Fibroblast of skin of scalp (primary cell): ENCODE measurements at regions not wholly inside any gene's neighbourhood (a gene's known extent, or its start where the extent isn't known, plus 50 kb on each side); places are given as distances from the start of the nearest gene placed in this dataset.
A peak's percentile ranks its signal among the peaks of the same experiment; 100 is the strongest.
"Not testable (repeated sequence)": the region's sequence is repeated elsewhere in the genome, so short reads cannot be mapped to it uniquely, and the experiment has no call there.

Experiments used
- DNase-seq: peaks from one replicate; pipeline ENCODE4 v3.0.0-alpha.2; 2013

DNA sequence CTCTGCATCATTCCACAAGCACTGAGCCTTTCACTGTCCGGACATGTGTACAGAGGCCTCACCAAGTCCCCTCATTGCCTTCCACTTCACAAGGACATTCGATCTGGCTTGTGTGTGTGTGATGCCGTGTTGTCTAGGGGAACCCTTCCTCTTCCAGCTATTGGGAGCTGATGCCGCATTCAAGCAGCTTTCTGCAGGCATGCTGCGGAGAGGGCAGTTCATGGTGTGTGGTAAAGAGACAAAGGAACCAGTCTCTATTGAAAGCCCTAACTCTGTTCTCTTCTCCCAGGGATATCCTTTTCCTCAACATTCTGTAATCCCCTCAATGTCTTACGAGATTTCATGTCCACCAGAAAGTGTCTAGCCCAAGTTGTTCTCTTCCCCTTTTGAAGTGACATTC lies 141.6 kb downstream of the ALOX5 start:
- DNase-seq = no peak

DNA sequence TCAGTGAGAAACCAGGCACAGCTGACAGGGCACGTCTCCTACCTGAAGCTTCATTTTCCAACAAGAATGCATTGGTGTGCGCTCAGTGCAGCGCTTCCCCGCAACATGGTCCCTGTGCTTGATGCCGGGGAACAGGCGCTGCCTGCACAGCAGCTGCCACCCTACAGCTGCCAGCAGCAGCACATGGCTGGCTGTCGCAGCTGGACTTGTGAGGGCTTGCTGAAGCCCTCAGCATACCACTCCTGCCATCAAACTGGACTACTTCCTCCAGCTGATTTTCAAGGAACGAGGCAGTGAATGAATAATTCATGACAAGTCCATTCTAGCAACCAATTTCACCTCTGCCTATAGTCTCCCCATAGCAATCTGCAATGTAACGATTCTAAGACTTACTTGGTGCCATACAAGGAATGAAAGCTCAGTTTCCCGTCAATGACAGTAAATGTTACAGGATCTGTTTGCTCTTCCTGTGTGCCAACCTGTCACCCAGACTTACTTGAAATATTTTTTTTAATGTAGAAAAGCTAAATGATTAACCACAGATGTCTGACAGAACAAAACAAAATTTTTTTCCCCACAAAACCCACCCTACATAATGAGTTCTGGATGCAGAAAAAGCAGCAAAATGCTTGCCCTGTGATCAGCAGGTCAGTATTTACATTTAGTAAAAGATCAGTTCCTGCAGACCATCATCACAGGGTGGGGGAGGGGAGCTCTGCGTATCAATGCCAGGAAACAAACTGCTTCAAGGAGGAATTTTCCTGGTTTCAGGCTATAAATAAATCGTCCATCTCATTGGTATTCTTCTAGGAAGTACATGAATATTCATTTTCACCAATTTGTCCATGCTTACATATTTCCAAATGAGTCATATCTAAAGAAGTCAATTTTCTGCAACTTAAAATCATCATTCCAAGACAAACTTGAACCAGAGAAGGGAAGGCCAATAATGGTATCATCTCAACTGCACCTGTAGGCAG lies 140.6 kb downstream of the ALOX5 start:
- peak; percentile 42 for DNase-seq

DNA sequence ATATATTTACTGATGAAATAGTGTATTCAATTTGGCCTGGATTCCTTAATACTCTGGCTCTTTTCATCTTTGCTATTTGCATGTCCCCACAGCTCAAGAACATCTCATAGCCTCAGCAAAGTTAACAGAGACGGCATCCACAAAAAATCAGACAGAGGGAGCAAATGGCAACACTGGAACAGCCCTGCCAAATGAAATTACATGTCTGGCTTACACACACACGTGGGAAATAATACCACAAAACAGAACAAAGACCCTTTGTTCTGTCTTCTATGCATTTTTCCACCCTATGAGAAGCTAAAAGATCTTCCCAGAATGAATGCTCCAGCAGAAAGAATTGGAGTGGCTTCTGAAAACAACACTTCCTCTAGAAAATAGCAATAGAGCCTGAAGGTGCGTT lies 139.5 kb downstream of the ALOX5 start:
- no peak for DNase-seq

DNA sequence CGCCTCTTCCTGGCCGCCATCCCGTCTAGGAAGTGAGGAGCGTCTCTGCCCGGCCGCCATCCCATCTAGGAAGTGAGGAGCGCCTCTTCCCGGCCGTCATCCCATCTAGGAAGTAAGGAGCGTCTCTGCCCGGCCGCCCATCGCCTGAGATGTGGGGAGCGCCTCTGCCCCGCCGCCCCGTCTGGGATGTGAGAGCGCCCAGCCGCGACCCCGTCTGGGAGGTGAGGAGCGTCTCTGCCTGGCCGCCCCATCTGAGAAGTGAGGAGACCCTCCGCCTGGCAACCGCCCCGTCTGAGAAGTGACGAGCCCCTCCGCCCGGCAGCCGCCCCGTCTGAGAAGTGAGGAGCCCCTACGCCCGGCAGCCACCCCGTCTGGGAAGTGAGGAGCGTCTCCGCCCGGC lies 137.9 kb downstream of the ALOX5 start:
- DNase-seq = not testable (repeated sequence)

DNA sequence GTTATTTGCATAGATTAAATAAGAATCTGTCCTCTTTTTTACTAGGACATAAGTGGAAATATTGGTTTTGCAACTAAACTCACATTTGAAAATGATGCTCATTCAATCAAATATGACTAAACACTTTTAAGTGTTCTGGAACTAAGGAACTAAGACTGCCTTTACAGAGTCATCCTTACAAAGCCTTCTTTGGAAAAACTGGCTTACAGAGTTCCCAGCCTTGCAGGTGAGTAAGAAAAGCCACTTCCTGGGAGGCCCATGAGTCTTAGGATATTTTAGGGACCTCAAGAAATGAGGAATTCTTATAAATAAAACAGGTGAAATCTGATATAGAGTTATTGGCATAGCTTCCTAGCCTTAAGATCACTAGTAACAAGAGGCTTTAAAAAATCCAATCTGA lies 135.5 kb downstream of the ALOX5 start:
- no peak for DNase-seq

DNA sequence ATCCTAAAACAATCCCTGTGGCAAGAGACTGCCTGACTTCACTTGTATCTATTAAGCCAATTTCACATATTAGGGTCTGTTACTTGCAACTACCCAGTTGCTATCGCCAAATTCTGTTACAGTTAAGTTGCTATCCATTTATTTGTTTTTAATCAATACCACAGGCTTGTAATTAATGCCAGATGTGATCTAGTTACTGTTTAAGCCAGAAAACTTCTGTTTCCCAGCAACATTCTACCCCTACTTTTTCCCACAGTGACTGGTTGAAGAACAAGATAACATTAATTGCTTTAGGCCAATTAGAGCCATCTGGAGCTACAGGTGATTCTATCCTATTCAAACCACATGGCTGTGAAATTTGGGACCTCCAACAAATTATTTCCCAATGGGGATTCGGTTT lies 131.3 kb downstream of the ALOX5 start:
- DNase-seq = no peak

DNA sequence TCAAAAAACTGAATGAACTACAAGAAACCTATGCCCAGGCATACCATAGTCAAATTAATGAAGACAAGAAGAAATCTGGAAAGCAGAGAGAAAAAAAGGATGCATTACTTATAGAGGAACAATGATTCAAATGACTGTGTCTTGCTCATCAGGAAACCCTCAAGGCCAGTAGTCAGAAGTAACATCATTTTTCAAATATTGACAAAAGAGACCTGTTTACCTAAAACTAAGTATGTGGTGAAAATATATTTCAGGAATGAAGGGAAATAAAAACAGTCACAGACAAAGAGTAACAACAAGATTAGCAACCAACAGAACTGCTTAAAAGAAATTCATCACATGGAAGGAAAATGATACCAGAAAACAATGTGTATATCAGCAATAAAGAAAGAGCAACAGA lies 128.4 kb downstream of the ALOX5 start:
- DNase-seq = no peak

DNA sequence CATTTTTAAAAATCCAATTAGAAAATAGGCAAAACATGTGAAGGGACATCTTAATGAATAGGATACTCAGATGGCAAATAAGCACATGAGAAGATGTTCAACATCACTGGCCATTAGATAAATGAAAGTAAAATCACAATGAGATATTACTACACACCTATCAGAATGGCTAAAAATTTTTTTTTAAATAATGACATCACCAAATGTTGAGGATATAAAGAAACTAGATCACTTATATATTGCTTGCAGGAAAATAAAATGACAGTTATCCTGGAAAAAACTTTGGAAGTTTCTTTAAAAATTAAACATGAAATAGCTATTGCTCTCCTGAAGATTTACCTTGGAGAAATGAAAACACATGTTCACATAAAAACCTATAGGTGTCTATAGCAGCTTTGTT lies 127.8 kb downstream of the ALOX5 start:
- no peak for DNase-seq

DNA sequence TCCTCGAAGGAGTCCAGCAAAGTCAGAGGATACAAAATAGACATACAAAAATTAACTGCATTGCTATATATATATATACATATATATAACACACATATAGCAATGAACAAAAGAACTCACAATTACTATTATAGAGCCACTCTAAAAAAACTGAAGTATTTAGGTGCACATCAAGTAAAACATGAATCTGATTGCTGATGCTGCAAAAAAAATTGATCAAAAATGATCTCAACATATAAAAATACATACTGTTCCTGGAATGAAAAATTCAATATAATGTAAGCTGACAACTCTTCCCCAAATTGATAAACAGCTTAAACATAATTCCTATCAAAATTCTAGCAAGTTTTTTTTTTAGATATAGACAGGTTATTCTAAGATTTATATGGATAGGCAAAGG lies 126.8 kb downstream of the ALOX5 start:
- no peak for DNase-seq

DNA sequence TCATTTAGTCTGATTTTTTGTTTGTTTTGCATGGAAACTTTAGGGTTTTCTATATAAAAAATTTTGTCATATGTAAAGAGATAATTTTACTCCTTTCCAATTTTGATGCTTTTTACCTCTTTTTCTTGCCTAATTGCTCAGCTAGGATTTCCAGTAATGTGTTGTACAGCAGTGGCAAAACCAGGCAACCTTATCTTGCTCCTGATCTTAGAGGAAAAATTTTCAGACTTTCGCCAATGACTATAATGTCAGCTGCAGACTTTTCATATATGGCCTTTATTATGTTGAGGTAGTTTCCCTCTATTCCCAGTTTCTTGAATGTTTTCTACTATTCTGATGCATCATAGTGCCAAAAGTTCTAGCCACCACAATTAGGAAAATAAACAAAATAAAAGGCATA lies 126.3 kb downstream of the ALOX5 start:
- DNase-seq = no peak

DNA sequence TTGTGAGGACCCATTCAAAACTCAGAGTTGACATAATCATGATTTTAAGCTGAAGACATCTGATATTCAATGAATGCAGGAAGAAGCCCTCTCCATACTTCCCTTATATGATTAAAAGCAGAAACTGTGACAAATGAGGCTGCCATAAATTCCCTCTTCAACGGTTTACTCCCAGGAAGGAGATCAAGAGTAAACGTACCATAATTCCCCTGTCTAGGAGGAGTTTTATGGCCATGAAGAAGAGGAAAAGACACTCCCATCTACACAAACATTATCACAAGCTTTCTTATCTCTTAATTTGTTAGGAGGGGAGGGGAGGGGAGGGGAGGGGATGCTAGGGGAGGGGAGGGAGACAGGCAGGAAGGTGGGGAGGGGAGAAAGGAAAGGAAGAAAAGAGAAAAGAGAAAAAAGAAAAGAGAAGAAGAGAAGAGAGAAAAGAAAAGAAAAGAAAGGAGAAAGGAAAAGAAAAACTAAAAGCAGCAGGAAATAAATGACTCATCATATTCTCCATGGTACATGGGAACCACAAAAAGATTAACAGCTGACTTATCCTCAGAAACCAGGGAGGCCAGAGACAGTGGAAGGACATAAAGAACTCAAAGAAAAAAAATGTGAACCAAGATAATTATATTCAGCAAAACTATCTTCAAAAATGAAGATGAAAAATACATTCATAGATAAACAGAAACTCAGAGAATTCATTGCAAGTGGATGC lies 121.6 kb downstream of the ALOX5 start:
- DNase-seq = peak; percentile 9
